ENCODE measurements at regions not wholly inside any gene's neighbourhood (a gene's known extent, or its start where the extent isn't known, plus 50 kb on each side); places are given as distances from the start of the nearest gene placed in this dataset.

DNA sequence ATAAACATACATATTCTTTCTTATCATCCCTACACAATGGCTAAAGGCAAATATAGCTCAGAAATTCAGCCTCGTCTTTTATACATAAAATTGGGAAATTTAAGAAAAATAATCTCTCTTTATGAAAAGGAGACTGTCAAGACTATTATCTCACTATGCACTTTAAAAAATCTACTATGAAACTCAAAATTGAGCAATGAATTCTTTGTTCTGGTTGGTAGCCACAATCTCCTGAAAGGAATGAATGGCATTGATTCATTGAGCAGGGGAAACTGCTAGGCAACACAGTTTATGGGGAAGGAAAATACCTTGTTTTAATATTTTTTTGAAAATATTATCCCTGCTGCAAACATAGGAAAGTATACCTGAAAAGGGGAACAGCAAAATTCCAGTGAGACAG, 397.1 kb downstream of the RAB28 start:
- no peaks in the 10 kb centered on the region for H3K79me2 ChIP-seq (ENCODE audit: insufficient read depth, low read depth)
- no peaks in the 10 kb centered on the region for H3K27me3 ChIP-seq (ENCODE audit: insufficient read depth, low read depth)
- H3K4me3 ChIP-seq (IDR thresholded peaks at IDR 0.05; ENCODE audit: insufficient read depth, low read depth, low read length): no peak overlapping the region
- H2AFZ ChIP-seq (ENCODE audit: low read depth): no peak overlapping the region
- TF ChIP-seq, protein P1, sequence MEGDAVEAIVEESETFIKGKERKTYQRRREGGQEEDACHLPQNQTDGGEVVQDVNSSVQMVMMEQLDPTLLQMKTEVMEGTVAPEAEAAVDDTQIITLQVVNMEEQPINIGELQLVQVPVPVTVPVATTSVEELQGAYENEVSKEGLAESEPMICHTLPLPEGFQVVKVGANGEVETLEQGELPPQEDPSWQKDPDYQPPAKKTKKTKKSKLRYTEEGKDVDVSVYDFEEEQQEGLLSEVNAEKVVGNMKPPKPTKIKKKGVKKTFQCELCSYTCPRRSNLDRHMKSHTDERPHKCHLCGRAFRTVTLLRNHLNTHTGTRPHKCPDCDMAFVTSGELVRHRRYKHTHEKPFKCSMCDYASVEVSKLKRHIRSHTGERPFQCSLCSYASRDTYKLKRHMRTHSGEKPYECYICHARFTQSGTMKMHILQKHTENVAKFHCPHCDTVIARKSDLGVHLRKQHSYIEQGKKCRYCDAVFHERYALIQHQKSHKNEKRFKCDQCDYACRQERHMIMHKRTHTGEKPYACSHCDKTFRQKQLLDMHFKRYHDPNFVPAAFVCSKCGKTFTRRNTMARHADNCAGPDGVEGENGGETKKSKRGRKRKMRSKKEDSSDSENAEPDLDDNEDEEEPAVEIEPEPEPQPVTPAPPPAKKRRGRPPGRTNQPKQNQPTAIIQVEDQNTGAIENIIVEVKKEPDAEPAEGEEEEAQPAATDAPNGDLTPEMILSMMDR (conservative IDR thresholded peaks at IDR 0.05; ENCODE audit: low read depth, low read length): no peak
- H3K27ac ChIP-seq: no peak overlapping the region
- H4K20me1 ChIP-seq (ENCODE audit: insufficient read depth): no peaks in the 10 kb centered on the region
- no peaks in the 10 kb centered on the region for H3K36me3 ChIP-seq (ENCODE audit: insufficient read depth)
- no peak overlapping the region for H3K9ac ChIP-seq
- H3K4me2 ChIP-seq: no peak overlapping the region
- no peaks in the 10 kb centered on the region for H3K4me1 ChIP-seq (ENCODE audit: low read depth, poor library complexity, severe bottlenecking)

DNA sequence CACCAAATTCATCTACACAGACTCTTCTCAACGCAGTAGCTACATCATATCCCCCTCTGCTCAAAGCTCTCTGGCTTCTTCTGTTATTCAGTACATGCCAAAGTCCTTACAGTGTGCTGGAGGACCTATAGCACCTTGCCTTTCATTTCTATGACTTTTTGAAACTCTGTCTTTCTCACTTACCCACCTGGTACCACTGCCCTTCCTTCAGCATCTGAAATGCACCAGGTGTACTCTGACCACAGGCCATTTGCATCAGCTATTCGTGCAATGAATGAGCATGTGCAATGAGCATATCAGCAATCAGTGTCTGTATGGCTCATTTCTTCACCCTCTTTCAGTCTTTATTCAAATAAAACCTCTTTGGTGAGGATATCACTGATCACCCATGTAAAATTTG, 399.9 kb downstream of the RAB28 start:
- H3K4me2 ChIP-seq: no peak overlapping the region
- no peak overlapping the region for H3K4me3 ChIP-seq (IDR thresholded peaks at IDR 0.05; ENCODE audit: insufficient read depth, low read depth, low read length)
- H3K9ac ChIP-seq: no peak overlapping the region
- no peaks in the 10 kb centered on the region for H4K20me1 ChIP-seq (ENCODE audit: insufficient read depth)
- TF ChIP-seq, protein P1 (conservative IDR thresholded peaks at IDR 0.05; ENCODE audit: low read depth, low read length): no peak
- no peak overlapping the region for H3K27ac ChIP-seq
- no peaks in the 10 kb centered on the region for H3K79me2 ChIP-seq (ENCODE audit: insufficient read depth, low read depth)
- H3K27me3 ChIP-seq (ENCODE audit: insufficient read depth, low read depth): no peaks in the 10 kb centered on the region
- no peak overlapping the region for H2AFZ ChIP-seq (ENCODE audit: low read depth)
- no peaks in the 10 kb centered on the region for H3K4me1 ChIP-seq (ENCODE audit: low read depth, poor library complexity, severe bottlenecking)
- no peaks in the 10 kb centered on the region for H3K36me3 ChIP-seq (ENCODE audit: insufficient read depth)

DNA sequence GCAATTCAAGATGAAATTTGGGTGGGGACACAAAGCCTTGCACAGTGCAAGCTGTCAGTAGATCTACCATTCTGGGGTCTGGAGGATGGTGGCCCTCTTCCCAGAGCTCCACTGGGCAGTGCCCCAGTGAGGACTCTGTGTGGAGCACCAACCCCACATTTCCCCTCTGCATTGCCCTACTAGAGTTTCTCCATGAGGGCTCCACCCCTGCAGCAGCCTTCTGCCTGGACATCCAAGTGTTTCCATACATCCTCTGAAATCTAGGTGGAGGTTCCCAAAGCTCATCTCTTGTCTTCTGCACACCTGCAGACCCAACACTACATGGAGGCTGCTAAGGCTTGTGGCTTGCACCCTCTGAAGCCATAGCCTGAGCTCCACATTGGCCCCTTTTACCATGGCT, 402.3 kb downstream of the RAB28 start:
- H2AFZ ChIP-seq (ENCODE audit: low read depth): no peak overlapping the region
- no peaks in the 10 kb centered on the region for H3K79me2 ChIP-seq (ENCODE audit: insufficient read depth, low read depth)
- H4K20me1 ChIP-seq (ENCODE audit: insufficient read depth): no peaks in the 10 kb centered on the region
- H3K4me1 ChIP-seq (ENCODE audit: low read depth, poor library complexity, severe bottlenecking): no peaks in the 10 kb centered on the region
- no peaks in the 10 kb centered on the region for H3K27me3 ChIP-seq (ENCODE audit: insufficient read depth, low read depth)
- no peak overlapping the region for H3K4me2 ChIP-seq
- TF ChIP-seq, protein P1 (conservative IDR thresholded peaks at IDR 0.05; ENCODE audit: low read depth, low read length): no peak
- no peak overlapping the region for H3K9ac ChIP-seq
- H3K36me3 ChIP-seq (ENCODE audit: insufficient read depth): no peaks in the 10 kb centered on the region
- H3K4me3 ChIP-seq (IDR thresholded peaks at IDR 0.05; ENCODE audit: insufficient read depth, low read depth, low read length): no peak overlapping the region
- H3K27ac ChIP-seq: no peak overlapping the region

DNA sequence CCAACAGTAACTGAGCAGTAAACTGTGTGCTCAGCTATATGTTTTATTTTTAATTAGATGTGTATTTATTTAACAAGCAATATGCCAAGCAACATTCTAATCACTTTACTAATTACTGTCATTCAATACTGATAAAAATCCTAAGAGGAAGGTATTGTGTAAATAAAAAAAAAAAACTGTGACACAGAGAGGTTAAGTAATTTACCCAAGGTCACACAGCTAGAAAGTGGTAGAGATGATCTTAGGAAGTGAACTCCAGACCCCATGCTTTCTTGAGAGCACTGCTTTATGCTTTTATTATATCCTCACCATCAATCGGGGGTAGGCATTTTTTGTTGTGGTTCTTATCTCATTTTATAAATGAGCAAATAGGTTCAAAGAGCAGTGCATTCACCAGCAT, 417.1 kb downstream of the RAB28 start:
- no peak overlapping the region for H3K27ac ChIP-seq
- H3K36me3 ChIP-seq (ENCODE audit: insufficient read depth): no peaks in the 10 kb centered on the region
- no peaks in the 10 kb centered on the region for H3K79me2 ChIP-seq (ENCODE audit: insufficient read depth, low read depth)
- H3K4me2 ChIP-seq: no peak overlapping the region
- H3K4me3 ChIP-seq (IDR thresholded peaks at IDR 0.05; ENCODE audit: insufficient read depth, low read depth, low read length): no peak overlapping the region
- H3K9ac ChIP-seq: no peak overlapping the region
- no peaks in the 10 kb centered on the region for H3K4me1 ChIP-seq (ENCODE audit: low read depth, poor library complexity, severe bottlenecking)
- TF ChIP-seq, protein P1 (conservative IDR thresholded peaks at IDR 0.05; ENCODE audit: low read depth, low read length): no peak
- H4K20me1 ChIP-seq (ENCODE audit: insufficient read depth): no peaks in the 10 kb centered on the region
- H3K27me3 ChIP-seq (ENCODE audit: insufficient read depth, low read depth): no peaks in the 10 kb centered on the region
- no peak overlapping the region for H2AFZ ChIP-seq (ENCODE audit: low read depth)

DNA sequence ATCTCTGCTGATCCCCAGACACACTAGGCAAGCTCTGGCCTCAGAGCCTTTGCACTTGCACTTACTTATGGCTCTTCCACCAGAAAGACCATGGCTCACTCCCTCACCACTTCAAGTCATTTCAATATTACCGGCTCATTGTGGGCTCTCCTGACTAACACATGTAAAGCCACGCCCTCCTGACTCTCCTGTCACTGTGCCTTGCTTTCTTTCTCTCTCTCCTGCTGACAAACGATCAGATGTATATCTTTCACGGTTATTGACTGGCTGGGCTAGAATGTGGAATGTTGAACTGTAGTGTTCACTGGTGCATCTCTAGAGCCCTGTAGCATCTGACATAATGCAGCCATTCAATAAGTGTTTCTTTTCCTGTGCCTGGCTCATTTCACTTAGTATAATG, 425.1 kb downstream of the RAB28 start:
- Histone ChIP-seq H3K9ac (no peak overlapping the region), H3K4me1 (ENCODE audit: low read depth, poor library complexity, severe bottlenecking) (no peaks in the 10 kb centered on the region), H3K27ac (no peak overlapping the region), H4K20me1 (ENCODE audit: insufficient read depth) (no peaks in the 10 kb centered on the region), H3K79me2 (ENCODE audit: insufficient read depth, low read depth) (no peaks in the 10 kb centered on the region), H3K27me3 (ENCODE audit: insufficient read depth, low read depth) (no peaks in the 10 kb centered on the region), H3K36me3 (ENCODE audit: insufficient read depth) (no peaks in the 10 kb centered on the region), H3K4me2 (no peak overlapping the region), H2AFZ (ENCODE audit: low read depth) (no peak overlapping the region), H3K4me3 (IDR thresholded peaks at IDR 0.05; ENCODE audit: insufficient read depth, low read depth, low read length) (no peak overlapping the region)
- TF ChIP-seq, protein P1 (conservative IDR thresholded peaks at IDR 0.05; ENCODE audit: low read depth, low read length): no peak

Measured in KMS-11 (cell line).